GM13977 (cell line): ENCODE measurements at regions not wholly inside any gene's neighbourhood (a gene's known extent, or its start where the extent isn't known, plus 50 kb on each side); places are given as distances from the start of the nearest gene placed in this dataset.

Experiments used
- DNase-seq: peaks from one replicate; pipeline ENCODE4 v3.0.0; 2012; ENCODE audit warnings: low spot score
- in situ Hi-C: fragments of 300-500 bp; cut with MboI; formaldehyde crosslinking; loops from one replicate; pipeline ENCODE4 v1.12.0; 2022; ENCODE audit warnings: low sequenced_read_pairs, low pct_unique_long_range_greater_than_20kb, mixed read lengths, inconsistent platforms; ENCODE audit not compliant: unreplicated experiment
- TF ChIP-seq, protein P1 (sequence below): IDR thresholded peaks from 2 replicates; pipeline ENCODE4 v1.5.1; 2012; ENCODE audit warnings: mild to moderate bottlenecking, control low read depth; ENCODE audit not compliant: insufficient read depth; ENCODE audit errors: extremely low read depth, missing control alignments

- TF ChIP-seq, protein P1, sequence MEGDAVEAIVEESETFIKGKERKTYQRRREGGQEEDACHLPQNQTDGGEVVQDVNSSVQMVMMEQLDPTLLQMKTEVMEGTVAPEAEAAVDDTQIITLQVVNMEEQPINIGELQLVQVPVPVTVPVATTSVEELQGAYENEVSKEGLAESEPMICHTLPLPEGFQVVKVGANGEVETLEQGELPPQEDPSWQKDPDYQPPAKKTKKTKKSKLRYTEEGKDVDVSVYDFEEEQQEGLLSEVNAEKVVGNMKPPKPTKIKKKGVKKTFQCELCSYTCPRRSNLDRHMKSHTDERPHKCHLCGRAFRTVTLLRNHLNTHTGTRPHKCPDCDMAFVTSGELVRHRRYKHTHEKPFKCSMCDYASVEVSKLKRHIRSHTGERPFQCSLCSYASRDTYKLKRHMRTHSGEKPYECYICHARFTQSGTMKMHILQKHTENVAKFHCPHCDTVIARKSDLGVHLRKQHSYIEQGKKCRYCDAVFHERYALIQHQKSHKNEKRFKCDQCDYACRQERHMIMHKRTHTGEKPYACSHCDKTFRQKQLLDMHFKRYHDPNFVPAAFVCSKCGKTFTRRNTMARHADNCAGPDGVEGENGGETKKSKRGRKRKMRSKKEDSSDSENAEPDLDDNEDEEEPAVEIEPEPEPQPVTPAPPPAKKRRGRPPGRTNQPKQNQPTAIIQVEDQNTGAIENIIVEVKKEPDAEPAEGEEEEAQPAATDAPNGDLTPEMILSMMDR: no peak
- in situ Hi-C loops: no loop called here
- no peak for DNase-seq
Observed at GRCh38 chr21:14752345-14752909, 206.3 kb upstream of the SAMSN1 start.

DNA sequence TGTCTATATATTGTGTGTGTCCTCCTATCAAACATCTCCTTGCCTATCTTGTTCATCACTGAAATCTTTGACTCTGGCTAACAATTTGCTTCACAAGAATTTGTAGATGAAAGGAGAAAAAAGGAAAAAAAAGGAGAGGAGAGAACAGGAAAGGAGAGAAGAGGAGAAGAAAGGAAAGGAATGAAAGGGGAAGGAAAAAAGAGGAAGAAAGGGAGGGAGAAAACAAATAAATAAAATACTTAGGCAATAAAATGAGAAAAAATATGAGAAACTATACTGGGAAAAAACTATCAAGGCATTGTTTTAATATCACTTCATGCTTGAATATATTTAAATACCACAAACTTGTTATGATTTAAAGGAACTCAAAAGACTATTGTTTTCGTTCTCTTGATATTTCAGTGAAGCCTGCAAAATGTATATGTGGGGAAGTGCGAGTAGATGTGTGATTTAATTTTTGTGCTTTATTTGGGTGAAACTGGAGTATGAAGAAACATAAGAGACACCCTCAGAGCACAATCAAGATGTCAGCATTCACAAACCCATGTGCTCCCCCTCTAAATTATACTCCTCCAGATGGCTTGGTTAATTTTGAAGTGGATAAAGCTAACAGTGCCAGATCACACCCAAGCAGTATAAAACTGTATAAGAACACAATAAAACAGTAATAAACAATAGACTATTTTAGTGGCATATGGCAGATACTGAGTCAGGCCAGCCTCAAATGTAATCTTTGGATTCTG, 205.7 kb upstream of the SAMSN1 start:
- in situ Hi-C loops: no loop called here
- no peak for DNase-seq
- TF ChIP-seq, protein P1: no peak

GRCh38 chr21:14751011-14751410, 204.9 kb upstream of the SAMSN1 start:
- no peak for DNase-seq
- TF ChIP-seq, protein P1: no peak
- in situ Hi-C loops: no loop called here

- TF ChIP-seq, protein P1: no peak
- DNase-seq: no peak
- in situ Hi-C loops: no loop called here
Observed at GRCh38 chr21:14750041-14750440, 203.9 kb upstream of the SAMSN1 start.

DNA sequence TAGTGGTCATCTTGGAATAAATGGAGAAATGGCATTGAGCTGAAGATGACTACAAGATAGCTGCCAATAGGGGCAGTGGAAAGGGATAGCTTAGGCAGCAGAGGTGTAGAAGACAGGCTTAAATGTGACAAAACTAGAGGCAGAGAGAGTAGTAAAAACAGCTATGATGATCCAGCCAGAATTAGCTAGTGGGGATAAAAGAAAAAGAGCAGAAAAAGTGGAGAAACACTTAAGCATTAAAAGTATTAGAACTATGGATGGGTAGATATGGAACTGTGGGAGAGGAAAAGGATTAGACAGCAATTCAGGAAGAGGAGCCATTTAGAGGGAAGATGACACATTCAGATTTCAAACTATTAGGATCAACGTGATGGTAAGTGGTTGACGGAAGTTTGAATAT, 202.5 kb upstream of the SAMSN1 start:
- in situ Hi-C loops: loop anchor here (25.0 kb wide), 2 partner anchors 89 to 739 kb away; no protein-coding TSS in a partner anchor
- no peak for DNase-seq
- TF ChIP-seq, protein P1: no peak

- DNase-seq: no peak
- in situ Hi-C loops: loop anchor here (25.0 kb wide), 2 partner anchors 93 to 743 kb away; no protein-coding TSS in a partner anchor
- TF ChIP-seq, protein P1: no peak
Observed at GRCh38 chr21:14744368-14744767, 198.3 kb upstream of the SAMSN1 start.
